GM18517 (cell line): ENCODE measurements at regions not wholly inside any gene's neighbourhood (a gene's known extent, or its start where the extent isn't known, plus 50 kb on each side); places are given as distances from the start of the nearest gene placed in this dataset.
"Not testable (repeated sequence)": the region's sequence is repeated elsewhere in the genome, so short reads cannot be mapped to it uniquely, and the experiment has no call there.

Experiments used
- ATAC-seq: cut with Tn5 transposase; IDR thresholded peaks from one replicate; pipeline ENCODE4 v1.9.1; 2021; ENCODE audit warnings: mild to moderate bottlenecking, moderate library complexity; ENCODE audit not compliant: unreplicated experiment

DNA sequence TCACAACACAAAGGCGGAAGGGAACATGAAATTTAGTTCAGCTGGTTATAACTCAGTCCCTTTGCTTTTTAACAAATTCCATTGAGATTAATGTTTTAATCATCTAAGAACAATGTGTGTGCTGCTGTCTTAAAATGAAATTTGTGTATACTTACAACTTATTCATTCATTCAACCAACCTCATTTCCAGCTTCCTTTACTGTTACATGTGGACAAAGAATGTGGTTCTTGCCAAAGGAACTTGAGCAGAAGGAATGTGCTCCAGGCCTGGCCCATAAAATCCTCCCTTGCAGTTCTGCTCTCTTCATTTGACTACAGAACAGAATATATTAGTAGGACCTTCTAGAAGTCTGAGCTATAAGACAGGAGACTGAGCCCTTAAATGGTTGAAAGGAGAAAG is 176.8 kb upstream of the GLRA2 start:
- ATAC-seq: no peak

DNA sequence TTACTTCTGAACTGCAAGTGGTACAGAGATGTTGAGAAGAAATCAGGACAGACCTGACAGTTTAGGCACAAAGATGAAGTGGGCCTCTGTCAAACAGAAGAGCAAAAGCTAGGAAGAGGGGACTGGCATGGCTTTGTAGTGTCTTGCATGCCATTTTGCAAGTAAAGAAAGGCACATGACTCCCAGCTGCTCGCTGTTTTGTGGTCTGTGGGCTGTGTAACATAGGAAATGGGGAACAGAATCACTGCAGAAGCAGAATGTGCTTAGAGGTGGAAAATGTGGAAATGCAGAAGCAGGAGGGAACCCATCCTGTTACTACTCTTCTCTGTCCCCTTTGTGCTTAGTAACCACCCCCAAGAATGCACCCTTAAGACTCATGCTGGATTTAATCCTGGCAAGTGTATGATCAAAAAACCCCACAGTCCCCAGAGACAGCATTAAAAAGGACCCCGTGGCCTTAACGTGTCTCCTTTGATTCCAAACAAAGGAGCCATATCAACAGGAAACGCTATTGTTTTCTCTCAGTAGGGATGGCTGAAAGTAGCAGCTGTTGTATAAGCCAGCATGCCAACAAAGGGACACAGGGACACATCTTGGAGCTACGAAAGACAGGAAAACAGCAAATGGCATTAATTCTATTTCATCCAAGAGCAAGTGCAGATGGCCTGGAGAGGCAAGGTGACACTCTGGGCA is 177.6 kb upstream of the GLRA2 start:
- no peak for ATAC-seq

DNA sequence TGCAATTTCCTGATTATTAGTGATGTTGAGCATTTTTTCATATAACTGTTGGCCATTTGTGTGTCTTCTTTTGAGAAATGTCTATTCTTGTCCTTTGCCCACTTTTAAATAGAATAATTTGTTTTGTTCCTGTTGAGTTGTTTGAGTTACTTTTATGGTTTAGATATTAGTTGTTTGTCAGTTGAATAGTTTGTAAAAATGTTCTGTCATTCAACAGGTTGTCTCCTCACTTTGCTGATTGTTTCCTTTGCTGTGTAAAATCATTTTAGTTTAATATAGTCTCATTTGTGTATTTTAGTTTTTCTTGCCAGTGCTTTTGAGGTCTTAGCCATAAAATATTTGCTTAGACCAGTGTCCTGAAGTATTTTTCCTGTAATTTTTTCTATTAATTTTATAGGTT is 181.8 kb upstream of the GLRA2 start:
- no peak for ATAC-seq

DNA sequence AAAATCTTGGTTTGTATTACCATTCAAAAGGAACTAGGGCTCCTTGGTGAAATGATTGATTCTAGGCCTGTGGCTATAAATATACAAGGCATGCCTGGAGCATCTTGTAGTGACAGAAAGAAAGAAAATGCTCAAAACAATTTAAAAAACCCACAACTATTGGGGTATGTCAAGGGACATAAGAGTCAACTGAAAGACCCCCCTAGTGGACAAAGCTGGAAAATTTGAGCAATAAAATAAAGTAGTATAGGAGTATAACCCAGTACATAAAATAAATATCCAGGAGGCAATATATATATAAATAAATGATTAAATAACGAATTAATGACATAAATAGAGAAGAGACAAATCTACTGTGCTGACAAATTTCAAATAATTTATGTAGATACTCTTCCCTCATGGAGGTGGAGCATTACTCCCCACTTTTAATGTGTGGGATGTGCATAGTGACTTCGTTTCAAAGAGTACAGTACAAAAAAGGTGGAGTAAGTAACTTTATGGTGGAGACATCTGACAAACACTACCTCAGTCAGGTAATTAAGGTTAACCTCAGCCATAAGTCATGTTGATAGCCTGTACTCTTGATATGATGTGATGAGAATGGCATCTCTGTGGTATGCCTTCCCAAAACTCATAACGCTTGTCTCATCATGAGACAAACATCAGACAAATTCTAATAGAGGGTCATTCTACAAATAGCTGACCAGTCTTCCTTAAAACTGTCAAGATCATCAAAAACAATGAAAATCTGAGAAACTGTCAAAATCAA is 185.0 kb upstream of the GLRA2 start:
- ATAC-seq: no peak

DNA sequence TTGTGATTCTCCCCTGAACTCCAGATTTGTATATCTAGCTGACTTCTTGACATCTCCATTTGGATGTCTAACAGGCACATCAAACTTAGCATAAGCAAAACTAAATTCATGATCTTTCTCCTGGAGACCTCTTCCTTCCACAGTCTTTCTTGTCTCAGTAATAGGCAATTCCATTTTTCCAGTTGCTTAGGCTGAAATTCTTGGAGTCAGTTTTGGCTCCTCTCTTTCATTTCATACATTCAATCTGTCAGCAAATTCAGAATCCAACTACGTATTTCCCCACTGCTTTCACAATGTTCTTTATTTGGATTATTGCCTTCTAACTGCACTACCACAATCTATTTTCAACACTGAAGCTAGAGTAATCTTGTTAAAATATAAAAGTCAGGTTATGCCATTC is 219.9 kb upstream of the GLRA2 start:
- no peak for ATAC-seq

DNA sequence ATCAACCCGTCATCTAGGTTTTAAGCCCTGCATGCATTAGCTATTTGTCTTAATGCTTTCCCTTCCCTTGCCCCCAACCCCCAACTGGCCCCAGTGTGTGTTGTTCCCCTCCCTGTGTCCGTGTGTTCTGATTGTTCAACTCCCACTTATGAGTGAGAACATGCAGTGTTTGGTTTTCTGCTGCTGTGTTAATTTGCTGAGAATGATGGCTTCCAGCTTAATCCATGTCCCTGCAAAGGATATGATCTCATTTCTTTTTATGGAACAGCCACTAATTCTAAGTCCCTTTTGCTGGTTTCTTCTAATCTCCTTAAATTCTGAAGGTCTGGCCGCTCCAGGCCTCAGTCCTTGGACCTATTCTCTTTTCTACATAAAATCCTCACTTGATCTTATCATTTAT is 220.4 kb upstream of the GLRA2 start:
- not testable (repeated sequence) for ATAC-seq

DNA sequence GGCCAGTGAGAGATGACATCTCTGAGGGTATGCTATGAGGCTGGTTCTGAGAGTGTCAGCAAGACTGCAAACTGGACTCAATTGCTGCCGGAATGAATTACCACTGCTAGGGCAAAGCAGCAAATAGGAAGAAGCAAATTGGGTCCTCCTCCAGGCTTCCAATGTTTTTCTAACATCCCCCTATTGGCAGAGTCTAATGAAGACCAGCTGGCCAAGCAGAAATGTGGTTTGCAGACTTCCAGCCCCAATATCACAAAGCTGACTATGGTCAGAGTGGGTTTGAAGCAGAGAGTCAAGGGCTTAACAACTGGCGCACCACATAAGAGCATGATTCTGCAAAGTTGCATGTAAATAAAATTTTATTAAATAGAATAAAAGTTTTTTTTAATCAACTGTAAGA is 225.4 kb upstream of the GLRA2 start:
- no peak for ATAC-seq

DNA sequence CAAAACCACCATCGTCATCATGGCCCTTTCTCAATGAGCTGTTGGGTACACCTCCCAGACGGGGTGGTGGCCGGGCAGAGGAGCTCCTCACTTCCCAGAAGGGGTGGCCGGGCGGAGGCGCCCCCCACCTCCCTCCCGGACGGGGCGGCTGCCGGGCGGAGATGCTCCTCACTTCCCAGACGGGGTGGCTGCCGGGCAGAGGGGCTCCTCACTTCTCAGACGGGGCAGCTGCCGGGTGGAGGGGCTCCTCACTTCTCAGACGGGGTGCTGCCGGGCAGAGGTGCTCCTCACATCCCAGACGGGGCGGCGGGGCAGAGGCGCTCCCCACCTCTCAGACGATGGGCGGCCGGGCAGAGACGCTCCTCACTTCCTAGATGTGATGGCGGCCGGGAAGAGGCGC is 226.8 kb upstream of the GLRA2 start:
- ATAC-seq: not testable (repeated sequence)

DNA sequence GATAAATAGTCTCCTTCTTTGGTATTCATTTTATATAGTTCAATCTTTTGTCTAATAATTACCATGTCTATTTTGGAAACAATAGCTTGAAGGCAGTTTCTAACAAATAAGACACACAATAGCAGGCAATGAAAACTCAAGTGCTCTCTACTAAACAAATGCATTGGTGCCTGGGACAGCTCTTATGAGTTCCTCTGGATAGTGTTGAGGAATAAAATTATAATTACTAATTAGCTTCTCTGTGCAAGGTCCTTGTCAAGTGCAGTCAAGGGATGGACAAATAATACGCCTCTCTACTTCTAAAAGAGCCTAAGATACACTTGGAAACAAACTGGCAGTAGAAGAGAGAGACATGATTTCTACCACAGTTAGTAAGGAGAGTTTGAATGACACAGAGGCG is 229.0 kb upstream of the GLRA2 start:
- no peak for ATAC-seq

DNA sequence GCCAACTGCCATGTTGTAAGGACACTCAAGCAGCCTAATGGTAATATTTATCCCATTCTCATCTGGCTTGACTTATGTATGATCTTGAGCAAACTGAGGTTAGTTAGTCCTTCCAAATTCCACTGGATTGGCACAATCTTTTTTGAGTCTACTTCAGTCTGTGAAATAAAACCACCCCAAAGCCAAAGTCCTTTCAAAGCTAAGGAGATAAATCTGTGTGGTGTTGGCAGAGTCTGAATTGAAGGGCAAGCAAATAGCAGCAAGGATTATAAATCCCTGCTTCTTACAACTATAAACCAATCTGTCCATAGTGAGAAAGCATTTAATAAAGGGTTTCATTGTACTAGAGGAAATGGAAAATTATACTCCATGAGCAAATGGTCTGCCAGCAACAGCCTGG is 233.9 kb upstream of the GLRA2 start:
- ATAC-seq: no peak

DNA sequence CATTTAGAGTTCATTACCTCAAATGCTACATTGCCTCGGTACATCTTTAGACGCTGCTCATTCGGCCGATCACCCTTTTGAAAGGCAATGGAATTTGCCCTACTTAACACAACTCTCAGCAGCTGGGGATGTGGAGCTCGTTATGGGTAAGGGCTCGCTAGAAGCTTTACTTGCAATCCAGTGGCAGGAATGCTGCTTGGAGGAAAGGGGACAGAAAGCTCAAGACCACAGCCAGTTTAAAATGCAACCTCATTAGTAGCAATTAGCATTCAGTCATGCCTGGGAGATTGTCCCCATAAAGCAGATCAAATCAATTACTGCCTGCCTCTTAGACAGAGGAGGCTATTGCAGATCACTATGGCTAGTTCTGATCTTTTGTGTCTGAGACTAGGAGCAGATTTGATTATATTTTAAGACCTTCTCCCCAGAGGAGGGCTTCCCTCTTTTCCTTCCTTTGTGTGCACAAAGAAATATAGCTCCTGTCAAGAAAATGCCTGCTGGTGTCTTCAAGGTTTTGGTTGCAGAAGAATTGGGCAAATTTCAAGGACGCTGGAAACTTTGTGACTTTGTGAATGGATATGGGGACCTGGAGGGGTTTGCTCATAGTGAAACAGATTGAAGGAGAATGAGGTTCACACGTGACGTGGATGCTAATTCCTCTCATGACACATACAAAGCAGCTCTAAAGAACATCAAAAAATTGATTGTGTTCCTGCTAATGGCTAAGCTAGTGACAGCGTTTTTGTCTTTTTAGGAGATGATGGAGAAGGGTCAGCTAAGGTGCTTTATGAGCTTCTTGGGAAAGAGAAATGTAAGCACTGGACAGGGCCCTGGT is 237.5 kb upstream of the GLRA2 start:
- no peak for ATAC-seq

DNA sequence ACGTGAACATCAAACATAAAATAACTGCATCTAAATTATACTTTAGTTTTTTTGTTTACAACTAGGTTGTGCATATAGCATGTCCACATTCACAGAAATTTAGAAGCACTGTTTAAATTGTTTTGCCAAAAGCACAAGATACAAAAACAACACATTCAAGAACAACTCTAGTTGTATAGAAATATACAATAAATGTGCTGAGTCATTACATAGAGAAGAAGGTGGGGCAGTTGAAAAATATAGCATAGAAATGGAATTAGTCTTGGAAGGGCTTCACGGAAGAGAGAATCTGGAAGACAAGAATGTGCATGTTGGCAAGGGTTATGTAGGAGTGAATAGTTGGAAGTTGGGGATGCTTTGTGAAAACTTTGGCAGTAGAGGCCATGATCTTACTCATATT is 239.0 kb upstream of the GLRA2 start:
- no peak for ATAC-seq

DNA sequence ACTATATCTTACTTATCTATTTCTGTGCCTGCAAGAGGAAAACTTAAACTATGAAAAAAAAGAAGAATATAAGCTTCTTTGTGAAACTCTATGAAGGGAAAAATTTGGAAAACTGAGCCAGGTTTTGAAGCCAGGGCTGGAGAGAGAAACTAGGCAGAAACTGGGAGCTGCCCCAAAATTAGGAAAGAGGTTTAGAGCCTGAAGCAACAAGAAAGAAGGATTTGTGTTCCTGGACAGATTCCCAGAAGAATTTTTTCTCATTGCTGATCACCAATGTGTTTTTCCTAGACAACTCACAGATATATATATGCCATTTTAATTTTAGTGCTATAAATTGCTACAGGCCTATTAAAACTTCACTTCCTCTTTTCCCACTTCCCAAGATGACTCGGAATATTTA is 245.0 kb upstream of the GEMIN8 start:
- ATAC-seq: no peak

DNA sequence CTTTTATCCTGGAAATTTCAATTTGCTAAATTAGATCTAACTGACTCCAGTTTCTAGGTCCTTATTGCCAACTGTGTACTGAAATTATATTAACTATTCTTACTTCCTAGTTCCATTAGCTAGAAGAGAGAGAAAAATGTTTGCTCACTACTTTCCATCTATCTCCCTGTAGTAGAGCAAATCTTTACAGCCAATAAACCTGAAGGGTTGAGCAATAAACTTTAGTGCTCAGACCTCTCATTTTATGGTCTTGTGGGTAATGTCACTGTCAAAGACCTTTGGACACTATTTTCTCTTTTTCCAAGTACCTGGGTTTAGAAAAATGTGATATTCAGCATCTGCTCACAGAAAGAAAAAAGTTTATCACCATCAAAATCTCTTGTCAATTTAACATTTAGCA is 237.5 kb upstream of the GEMIN8 start:
- ATAC-seq: no peak

DNA sequence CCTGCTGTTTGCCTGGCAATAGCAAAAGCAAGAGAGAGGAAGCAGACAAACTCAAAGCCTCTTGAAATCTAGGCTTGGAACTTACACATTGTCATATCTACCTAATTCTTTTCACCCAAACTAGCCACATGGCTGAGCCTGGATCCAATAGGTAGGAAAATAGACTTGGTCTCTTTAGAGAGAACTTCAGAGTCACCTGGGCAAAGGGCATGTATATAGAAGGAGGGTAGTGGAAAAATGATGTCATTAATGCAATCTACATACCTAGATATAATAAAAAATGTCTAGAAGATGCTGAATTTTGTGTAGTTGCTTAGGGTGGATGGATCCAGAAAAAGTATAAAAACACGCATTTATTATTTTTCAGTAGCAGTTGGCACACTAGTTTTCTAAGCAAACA is 237.0 kb upstream of the GEMIN8 start:
- ATAC-seq: no peak

DNA sequence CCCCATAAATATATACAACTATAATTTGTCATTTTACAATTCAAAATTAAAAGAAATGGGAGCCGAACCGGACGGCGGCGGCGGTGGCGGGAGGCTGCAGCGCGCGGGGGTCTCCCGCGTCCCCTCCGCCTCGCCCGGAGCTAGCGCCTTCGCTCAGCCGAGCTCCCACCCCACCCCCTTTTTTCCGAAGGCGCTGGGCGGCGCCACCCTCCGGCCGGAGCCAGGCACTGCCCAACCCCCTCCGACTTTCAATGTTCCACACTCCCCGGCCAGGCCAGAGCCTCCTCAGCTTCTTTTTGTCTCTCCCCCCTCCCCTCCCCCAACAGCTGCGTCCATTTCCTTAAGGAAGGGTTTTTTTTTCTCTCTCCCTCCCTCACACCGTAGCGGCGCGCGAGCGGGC is 214.1 kb upstream of the GEMIN8 start:
- ATAC-seq: no peak

DNA sequence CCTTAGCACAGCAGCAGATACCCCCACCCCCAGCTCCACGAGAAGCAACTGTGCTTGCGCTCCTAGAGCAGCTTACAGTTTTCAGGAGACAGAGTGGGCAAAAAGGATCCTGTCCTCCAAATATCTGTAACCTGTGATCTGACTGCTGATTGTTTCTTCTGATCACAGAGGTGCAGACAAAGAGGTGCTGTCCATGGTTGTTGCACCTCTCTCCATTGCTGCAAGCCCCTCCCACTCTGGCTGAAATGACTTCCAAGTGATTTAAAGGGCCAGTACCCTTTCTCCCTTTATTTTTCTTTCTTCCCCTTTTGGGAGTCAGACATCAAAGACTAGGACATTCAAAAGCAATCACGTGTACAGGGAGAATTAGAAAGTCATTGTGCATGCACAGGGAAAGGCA is 205.3 kb upstream of the GEMIN8 start:
- ATAC-seq: no peak

DNA sequence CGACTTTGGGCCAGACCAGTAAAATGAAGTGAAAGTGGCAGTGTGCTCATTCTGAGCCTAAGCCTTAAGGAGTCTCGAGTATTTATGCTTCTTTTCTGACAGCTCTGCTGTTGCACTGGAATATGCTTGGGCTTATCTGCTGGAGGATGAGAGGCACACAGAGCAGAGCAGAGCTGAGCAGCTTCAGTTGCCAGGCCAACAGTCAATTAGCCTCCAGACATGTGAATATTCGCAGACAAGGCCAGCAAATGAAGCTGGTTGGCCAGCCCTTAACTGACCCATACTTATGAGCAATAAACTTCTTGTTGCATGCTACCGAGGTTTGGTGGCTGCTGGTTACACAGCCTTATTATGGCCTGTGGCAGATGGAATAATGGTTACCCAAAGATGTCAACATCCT is 203.0 kb upstream of the GEMIN8 start:
- ATAC-seq: no peak

DNA sequence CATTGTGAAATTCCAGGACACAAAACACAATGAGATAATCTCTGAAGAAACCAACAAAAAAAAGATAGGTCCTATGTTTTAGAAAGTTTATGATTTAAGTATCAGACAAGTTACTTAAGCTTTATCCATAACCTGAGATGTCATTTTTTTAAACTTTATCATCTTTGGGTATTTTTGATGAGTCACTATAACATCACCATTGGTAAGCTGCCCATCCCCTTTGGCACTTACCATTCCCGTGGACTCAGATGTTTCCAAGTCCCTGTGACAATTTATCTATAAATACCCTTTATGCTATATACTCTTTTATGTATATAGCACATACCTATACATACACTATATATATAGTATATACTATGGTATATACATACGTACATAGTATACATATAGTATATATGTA is 198.9 kb upstream of the GEMIN8 start:
- no peak for ATAC-seq

DNA sequence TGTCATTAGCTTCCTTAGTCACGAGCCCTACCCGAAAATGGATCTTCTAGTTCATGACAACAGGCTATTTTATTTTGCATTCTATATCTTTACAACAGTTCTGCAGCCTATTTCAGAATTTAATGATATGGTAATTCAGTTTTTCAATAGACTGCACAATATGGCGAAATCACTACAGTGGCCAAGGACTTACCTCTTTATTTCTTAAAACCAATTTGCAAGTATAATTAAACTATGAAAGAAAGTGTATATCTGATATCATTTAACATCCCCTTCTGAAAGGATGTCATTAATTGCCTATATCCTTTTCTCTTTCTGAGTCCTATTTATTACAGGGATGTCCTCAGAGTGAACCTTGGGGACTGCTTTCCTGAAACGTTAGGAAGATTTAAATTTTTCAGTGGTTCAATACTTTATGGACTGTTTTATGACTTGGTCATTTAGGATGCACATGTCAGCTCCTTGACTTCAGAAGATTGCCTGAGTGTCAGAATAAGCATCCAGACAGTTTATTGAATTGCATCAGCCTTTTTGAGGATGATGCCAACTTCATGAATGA is 190.8 kb upstream of the GEMIN8 start:
- ATAC-seq: no peak

DNA sequence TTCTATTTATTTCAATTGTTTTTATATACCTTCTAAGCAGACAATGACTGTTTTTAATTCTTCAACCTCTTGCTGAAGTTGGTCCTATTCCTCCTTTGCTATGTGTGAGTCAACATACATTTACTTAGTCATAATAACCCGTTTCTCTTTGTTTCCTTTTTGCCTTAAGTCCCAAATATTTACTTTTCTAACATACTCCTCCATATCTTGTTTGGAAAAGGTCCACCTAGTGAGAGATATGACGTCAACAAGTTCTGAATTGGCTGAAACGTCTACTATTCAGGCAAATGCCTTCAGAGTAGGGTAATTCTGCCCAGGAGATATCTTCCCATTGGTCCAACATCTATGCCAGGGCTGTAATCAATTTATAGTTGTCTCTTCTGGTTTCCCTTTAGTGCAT is 179.3 kb upstream of the GEMIN8 start:
- no peak for ATAC-seq

DNA sequence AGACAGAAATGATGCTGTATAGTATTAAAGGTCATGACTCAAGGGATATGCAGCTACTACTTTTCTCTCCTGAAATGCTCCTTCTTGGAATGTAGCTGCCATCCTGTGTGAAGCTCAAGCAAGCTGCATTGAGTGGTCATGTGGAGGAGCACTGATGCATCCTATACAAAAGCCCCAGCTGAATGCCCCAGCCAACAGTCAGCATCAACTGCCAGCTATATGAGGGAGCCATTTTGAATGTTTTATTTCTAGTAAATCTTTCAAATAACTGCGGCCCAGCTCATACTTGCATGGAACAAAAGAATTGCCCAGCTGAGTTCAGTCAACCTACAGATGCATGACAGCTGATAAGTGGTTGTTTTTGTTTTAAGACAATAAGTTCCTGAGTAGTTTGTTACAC is 165.0 kb upstream of the GEMIN8 start:
- ATAC-seq: no peak
